C4-2B (cell line): ENCODE measurements at regions not wholly inside any gene's neighbourhood (a gene's known extent, or its start where the extent isn't known, plus 50 kb on each side); places are given as distances from the start of the nearest gene placed in this dataset.

Source experiments
- ZFX ChIP-seq: fragments of 450-650 bp; IDR thresholded peaks from 2 replicates; pipeline ENCODE4 v1.6.1; 2017
- TF ChIP-seq, protein P1 (sequence below): fragments of 450-650 bp; conservative IDR thresholded peaks from 2 replicates; pipeline ENCODE4 v1.5.1; 2017; ENCODE audit warnings: mild to moderate bottlenecking

DNA sequence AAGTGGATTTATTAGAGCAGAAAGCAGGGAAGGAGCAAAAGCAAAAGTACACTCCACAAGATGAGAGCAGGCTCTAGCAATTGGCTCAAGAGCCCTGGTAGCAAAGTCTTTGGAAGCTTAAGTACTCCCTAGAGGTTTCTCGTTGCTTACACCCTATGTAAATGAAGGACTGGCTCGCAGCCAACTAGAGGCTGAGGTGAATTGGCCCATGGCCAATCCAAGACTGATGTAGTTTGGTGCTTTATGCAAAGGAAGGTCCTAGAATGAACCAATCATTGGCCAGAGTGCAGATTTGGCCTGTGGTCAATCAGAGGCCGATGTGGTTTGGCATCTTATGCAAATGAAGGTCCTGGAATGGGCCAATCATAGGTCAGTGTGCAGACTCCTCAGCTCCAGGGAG lies 191.3 kb upstream of the ARID1B start:
- TF ChIP-seq, protein P1, sequence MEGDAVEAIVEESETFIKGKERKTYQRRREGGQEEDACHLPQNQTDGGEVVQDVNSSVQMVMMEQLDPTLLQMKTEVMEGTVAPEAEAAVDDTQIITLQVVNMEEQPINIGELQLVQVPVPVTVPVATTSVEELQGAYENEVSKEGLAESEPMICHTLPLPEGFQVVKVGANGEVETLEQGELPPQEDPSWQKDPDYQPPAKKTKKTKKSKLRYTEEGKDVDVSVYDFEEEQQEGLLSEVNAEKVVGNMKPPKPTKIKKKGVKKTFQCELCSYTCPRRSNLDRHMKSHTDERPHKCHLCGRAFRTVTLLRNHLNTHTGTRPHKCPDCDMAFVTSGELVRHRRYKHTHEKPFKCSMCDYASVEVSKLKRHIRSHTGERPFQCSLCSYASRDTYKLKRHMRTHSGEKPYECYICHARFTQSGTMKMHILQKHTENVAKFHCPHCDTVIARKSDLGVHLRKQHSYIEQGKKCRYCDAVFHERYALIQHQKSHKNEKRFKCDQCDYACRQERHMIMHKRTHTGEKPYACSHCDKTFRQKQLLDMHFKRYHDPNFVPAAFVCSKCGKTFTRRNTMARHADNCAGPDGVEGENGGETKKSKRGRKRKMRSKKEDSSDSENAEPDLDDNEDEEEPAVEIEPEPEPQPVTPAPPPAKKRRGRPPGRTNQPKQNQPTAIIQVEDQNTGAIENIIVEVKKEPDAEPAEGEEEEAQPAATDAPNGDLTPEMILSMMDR = no peak
- no peak for TF ChIP-seq ZFX
